PFSK-1 (cell line): ENCODE measurements at regions not wholly inside any gene's neighbourhood (a gene's known extent, or its start where the extent isn't known, plus 50 kb on each side); places are given as distances from the start of the nearest gene placed in this dataset.

ENCODE experiments used
- FOXP2 ChIP-seq: optimal IDR thresholded peaks from 2 replicates; pipeline ENCODE3; 2011; ENCODE audit warnings: borderline replicate concordance, control low read depth, inconsistent platforms; ENCODE audit not compliant: insufficient read depth; ENCODE audit errors: extremely low read length, extremely low read depth
- POLR2AphosphoS5 ChIP-seq: IDR thresholded peaks from 2 replicates; pipeline ENCODE4 v1.6.1; 2012; ENCODE audit warnings: low read depth, mild to moderate bottlenecking, control low read depth, low read length, moderate library complexity
- SIN3A ChIP-seq: IDR thresholded peaks from 2 replicates; pipeline ENCODE4 v1.6.1; 2012; ENCODE audit warnings: mild to moderate bottlenecking, low read length, moderate library complexity, borderline replicate concordance; ENCODE audit not compliant: insufficient read depth
- TAF1 ChIP-seq: IDR thresholded peaks from 2 replicates; pipeline ENCODE4 v1.6.1; 2012; ENCODE audit warnings: low read length, control low read depth, borderline replicate concordance; ENCODE audit not compliant: insufficient read depth
- TF ChIP-seq, protein P1 (sequence below), 2 experiments: IDR thresholded peaks; 2 replicates each; pipeline versions ENCODE4 v1.6.1 to v1.8.0; 2011 to 2012; ENCODE audit warnings: low read depth in 2 of 2, low read length in 2 of 2, control low read depth in 1 of 2, inconsistent platforms in 1 of 2, mild to moderate bottlenecking in 1 of 2, moderate library complexity in 1 of 2; ENCODE audit not compliant: insufficient read depth in 1 of 2

GRCh38 chr7:41568135-41568534, 134.8 kb downstream of the INHBA start:
- no peak for TF ChIP-seq POLR2AphosphoS5
- TF ChIP-seq TAF1: no peak
- no peak for TF ChIP-seq FOXP2
- no peak for TF ChIP-seq SIN3A
- TF ChIP-seq, protein P1, sequence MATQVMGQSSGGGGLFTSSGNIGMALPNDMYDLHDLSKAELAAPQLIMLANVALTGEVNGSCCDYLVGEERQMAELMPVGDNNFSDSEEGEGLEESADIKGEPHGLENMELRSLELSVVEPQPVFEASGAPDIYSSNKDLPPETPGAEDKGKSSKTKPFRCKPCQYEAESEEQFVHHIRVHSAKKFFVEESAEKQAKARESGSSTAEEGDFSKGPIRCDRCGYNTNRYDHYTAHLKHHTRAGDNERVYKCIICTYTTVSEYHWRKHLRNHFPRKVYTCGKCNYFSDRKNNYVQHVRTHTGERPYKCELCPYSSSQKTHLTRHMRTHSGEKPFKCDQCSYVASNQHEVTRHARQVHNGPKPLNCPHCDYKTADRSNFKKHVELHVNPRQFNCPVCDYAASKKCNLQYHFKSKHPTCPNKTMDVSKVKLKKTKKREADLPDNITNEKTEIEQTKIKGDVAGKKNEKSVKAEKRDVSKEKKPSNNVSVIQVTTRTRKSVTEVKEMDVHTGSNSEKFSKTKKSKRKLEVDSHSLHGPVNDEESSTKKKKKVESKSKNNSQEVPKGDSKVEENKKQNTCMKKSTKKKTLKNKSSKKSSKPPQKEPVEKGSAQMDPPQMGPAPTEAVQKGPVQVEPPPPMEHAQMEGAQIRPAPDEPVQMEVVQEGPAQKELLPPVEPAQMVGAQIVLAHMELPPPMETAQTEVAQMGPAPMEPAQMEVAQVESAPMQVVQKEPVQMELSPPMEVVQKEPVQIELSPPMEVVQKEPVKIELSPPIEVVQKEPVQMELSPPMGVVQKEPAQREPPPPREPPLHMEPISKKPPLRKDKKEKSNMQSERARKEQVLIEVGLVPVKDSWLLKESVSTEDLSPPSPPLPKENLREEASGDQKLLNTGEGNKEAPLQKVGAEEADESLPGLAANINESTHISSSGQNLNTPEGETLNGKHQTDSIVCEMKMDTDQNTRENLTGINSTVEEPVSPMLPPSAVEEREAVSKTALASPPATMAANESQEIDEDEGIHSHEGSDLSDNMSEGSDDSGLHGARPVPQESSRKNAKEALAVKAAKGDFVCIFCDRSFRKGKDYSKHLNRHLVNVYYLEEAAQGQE (IDR thresholded peaks at IDR 0.05; ENCODE audit: insufficient read depth in 1 of 2, low read depth in 2 of 2, low read length in 2 of 2): no peak

DNA sequence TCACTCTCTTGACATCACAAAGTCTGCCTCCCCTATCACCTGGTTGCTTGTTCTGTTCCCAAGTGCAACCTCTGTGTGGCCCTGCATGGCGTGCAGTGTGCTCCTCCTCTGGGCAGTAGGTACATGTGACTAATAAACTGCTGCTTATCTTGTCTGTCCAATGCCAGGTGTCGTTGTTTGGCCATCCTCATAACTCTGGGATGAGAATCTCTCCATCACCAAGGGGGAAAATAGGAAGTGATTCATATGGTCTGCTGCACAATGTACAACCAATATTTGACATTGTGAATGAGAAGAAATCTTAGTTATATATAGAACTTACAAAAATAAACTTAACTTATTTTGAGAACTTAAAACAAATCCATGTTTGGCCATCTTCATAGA, 135.2 kb downstream of the INHBA start:
- TF ChIP-seq, protein P1 (IDR thresholded peaks at IDR 0.05; ENCODE audit: insufficient read depth in 1 of 2, low read depth in 2 of 2, low read length in 2 of 2): no peak
- TF ChIP-seq POLR2AphosphoS5 (no peak), FOXP2 (no peak), SIN3A (no peak), TAF1 (no peak)

DNA sequence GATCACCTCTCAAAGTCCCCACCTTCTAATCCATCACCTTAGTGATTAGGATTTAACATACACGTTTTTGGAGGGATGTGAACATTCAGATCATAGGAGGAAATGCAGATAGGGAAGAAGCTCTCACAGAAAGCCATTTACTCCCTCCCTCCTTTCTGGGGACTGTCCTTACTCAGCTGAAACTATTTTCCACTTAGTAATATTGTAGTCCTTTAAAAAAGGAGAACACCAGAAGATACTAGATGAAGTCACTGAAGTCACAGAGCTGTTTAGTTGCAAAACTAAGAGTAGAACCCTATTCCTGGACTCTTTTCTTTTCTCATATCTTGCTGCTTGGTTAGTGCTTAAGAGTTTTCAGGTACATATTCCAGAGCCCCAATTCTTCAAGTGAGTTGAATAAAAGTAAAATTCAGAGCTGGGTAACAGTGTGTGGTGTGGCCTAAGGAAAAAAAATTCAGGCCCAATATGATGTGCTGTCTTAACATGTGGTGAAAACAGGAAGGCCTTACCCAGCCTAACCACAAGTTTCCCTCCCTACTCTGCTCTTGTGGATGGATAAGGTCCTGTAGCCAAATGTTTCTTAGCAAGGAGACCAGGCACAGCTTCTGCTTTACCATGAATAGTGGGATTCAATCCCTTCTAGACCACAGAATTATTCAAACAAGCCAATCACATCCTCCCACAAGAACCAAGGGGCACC, 135.7 kb downstream of the INHBA start:
- TF ChIP-seq FOXP2 (no peak), POLR2AphosphoS5 (no peak), TAF1 (no peak), SIN3A (no peak)
- TF ChIP-seq, protein P1 (IDR thresholded peaks at IDR 0.05; ENCODE audit: insufficient read depth in 1 of 2, low read depth in 2 of 2, low read length in 2 of 2): no peak

DNA sequence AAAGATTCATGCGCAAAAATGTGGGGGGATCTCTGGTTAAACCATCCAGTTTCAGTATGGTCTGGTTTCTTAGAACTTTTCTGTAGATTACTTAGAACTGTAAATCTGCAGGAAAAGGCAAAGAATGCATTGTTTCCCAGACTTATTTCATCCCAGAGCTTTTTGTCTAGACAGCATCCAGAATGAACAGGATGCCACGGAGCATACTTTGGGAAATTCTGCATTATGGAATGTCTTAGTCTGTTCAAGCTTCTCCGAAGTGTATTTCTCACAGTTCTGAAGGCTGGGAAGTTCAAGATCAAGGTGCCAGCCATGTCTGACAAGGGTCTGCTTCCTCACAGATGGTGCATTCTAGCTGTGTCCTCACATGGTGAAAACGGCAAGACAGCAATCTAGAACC, 136.3 kb downstream of the INHBA start:
- TF ChIP-seq FOXP2: no peak
- TF ChIP-seq SIN3A: no peak
- no peak for TF ChIP-seq POLR2AphosphoS5
- TF ChIP-seq, protein P1 (IDR thresholded peaks at IDR 0.05; ENCODE audit: insufficient read depth in 1 of 2, low read depth in 2 of 2, low read length in 2 of 2): no peak
- TF ChIP-seq TAF1: no peak

GRCh38 chr7:41565655-41566054, 137.2 kb downstream of the INHBA start:
- TF ChIP-seq TAF1 (no peak), SIN3A (no peak), POLR2AphosphoS5 (no peak), FOXP2 (no peak)
- TF ChIP-seq, protein P1 (IDR thresholded peaks at IDR 0.05; ENCODE audit: insufficient read depth in 1 of 2, low read depth in 2 of 2, low read length in 2 of 2): no peak
